K562 (cell line): ENCODE measurements at regions not wholly inside any gene's neighbourhood (a gene's known extent, or its start where the extent isn't known, plus 50 kb on each side); places are given as distances from the start of the nearest gene placed in this dataset.

ENCODE experiments used
- ATAC-seq: fragments of 200-7000 bp; cut with Tn5 transposase; 3 replicates; pipeline ENCODE4 v1.9.1; 2020; ENCODE audit warnings: moderate library complexity
- BruUV-seq: library from RNA; stranded (reverse); fragments of 400-500 nt; replicated peaks from 2 replicates; lab custom pipeline; 2021; lab: Mats Ljungman, UMichigan
- CTCF ChIA-PET: fragments of 300-600 bp; formaldehyde crosslinking; extraction: SDS; loops from one replicate; lab custom pipeline; 2021; ENCODE audit warnings: low intra/inter-chr PET ratio; lab: Yijun Ruan, JAX
- POLR2A ChIA-PET: fragments of 300-600, 350-650 bp; sonication (Branson Sonifier 250); formaldehyde crosslinking; extraction: SDS; loops from one replicate; lab custom pipeline; 2021; ENCODE audit warnings: antibody characterized with exemption, inconsistent platforms; lab: Yijun Ruan, JAX
- DNase-seq, 4 experiments: peaks; one replicate each; pipeline versions ENCODE4 v3.0.0 to v3.0.0-alpha.2; 2011 to 2018; ENCODE audit warnings: low spot score in 3 of 4, mixed read lengths in 3 of 4; ENCODE audit errors: extremely low read depth in 1 of 4
- FAIRE-seq: peaks from 2 replicates; lab custom pipeline; 2011; peaks lifted over from hg19 to GRCh38; lab: Jason Lieb, UNC
- H2AFZ ChIP-seq: 2 replicates; pipeline ENCODE4 v1.6.0; 2011; ENCODE audit warnings: low read depth, low read length, control low read depth, inconsistent platforms
- H3K27ac ChIP-seq: fragments of 200-600 bp; 3 replicates; pipeline ENCODE4 v1.8.0; 2011; ENCODE audit warnings: low read depth, mild to moderate bottlenecking, control low read depth, inconsistent platforms, low read length, moderate library complexity, mixed read lengths; ENCODE audit errors: extremely low read depth
- H3K27me3 ChIP-seq, 2 experiments: fragments of 300-600 bp in 1 of 2; 2 replicates in 1 of 2; 3 replicates in 1 of 2; pipeline versions ENCODE4 v1.6.0 to v1.8.0; 2011; ENCODE audit warnings: inconsistent platforms in 2 of 2, low read length in 2 of 2, mild to moderate bottlenecking in 1 of 2, mixed read lengths in 1 of 2, moderate library complexity in 1 of 2; ENCODE audit not compliant: control insufficient read depth in 2 of 2, insufficient read depth in 2 of 2
- H3K36me3 ChIP-seq: fragments of 300-600 bp; 3 replicates; pipeline ENCODE4 v1.8.0; 2011; ENCODE audit warnings: mild to moderate bottlenecking, low read length, inconsistent platforms; ENCODE audit not compliant: control insufficient read depth, insufficient read depth
- H3K4me1 ChIP-seq, 2 experiments: fragments of 200-600 bp in 1 of 2; replicated peaks in 1 of 2; 2 replicates in 1 of 2; 3 replicates in 1 of 2; pipeline versions ENCODE4 v1.5.1 to v1.8.0; 2011; ENCODE audit warnings: inconsistent platforms in 2 of 2, low read length in 2 of 2, mild to moderate bottlenecking in 1 of 2, mixed read lengths in 1 of 2, moderate library complexity in 1 of 2; ENCODE audit not compliant: control insufficient read depth in 2 of 2, insufficient read depth in 2 of 2
- H3K4me2 ChIP-seq: 2 replicates; pipeline ENCODE4 v1.6.1; 2011; ENCODE audit warnings: low read length, control low read depth, inconsistent platforms, mixed read lengths; ENCODE audit not compliant: insufficient read depth
- H3K4me3 ChIP-seq: fragments of 200-600 bp; sonication (generic), shearing (Covaris generic); 2 replicates; pipeline ENCODE4 v1.5.1; 2016; ENCODE audit warnings: control low read depth, inconsistent platforms
- H3K79me2 ChIP-seq: fragments of 200-600 bp; 3 replicates; pipeline ENCODE4 v1.8.0; 2011; ENCODE audit warnings: low read length, inconsistent platforms; ENCODE audit not compliant: control insufficient read depth, insufficient read depth
- H3K9ac ChIP-seq, 2 experiments: 2 replicates each; pipeline versions ENCODE4 v1.6.0 to v1.6.1; 2011; ENCODE audit warnings: low read depth in 2 of 2, low read length in 2 of 2, control low read depth in 1 of 2, inconsistent platforms in 1 of 2, mild to moderate bottlenecking in 1 of 2, mixed read lengths in 1 of 2; ENCODE audit not compliant: insufficient read depth in 1 of 2
- H3K9me1 ChIP-seq: one replicate; pipeline ENCODE4 v1.6.0; 2011; ENCODE audit warnings: inconsistent platforms, mild to moderate bottlenecking, low read length, moderate library complexity; ENCODE audit not compliant: control insufficient read depth, insufficient read depth
- H3K9me3 ChIP-seq: replicated peaks from 2 replicates; pipeline ENCODE4 v1.5.1; 2011; ENCODE audit warnings: low read depth, low read length, inconsistent platforms; ENCODE audit not compliant: control insufficient read depth, insufficient read depth
- H4K20me1 ChIP-seq: replicated peaks from 2 replicates; pipeline ENCODE4 v1.6.1; 2011; ENCODE audit warnings: low read length, inconsistent platforms, mixed read lengths; ENCODE audit not compliant: control insufficient read depth, insufficient read depth
- ARHGAP35 ChIP-seq: fragments of 450-650 bp; IDR thresholded peaks from 2 replicates; pipeline ENCODE4 v1.6.1; 2018; ENCODE audit not compliant: partially characterized antibody
- HEY1 ChIP-seq: fragments of 250-450 bp; sonication (Bioruptor Pico); IDR thresholded peaks from 2 replicates; pipeline ENCODE4 v1.5.0; 2020; ENCODE audit warnings: mild to moderate bottlenecking, moderate library complexity, borderline replicate concordance
- HLTF ChIP-seq: fragments of 450-650 bp; IDR thresholded peaks from 2 replicates; pipeline ENCODE4 v1.6.1; 2016
- KLF16 ChIP-seq: IDR thresholded peaks from 2 replicates; pipeline ENCODE4 v1.6.1; 2016; ENCODE audit warnings: antibody characterized with exemption
- NR1H2 ChIP-seq: sonication (generic); formaldehyde crosslinking; IDR thresholded peaks from 2 replicates; pipeline ENCODE4 v1.4.0; 2020; ENCODE audit warnings: mild to moderate bottlenecking, missing genetic modification reagents
- NUFIP1 ChIP-seq: fragments of 450-650 bp; IDR thresholded peaks from 2 replicates; pipeline ENCODE4 v1.6.1; 2018; ENCODE audit not compliant: partially characterized antibody
- PYGO2 ChIP-seq: fragments of 450-650 bp; IDR thresholded peaks from 2 replicates; pipeline ENCODE4 v1.6.1; 2016; ENCODE audit warnings: mild to moderate bottlenecking, missing genetic modification characterization, moderate library complexity, missing compliant biosample characterization
- RBM22 ChIP-seq: fragments of 200-400 bp; formaldehyde crosslinking; IDR thresholded peaks from 2 replicates; pipeline ENCODE4 v1.6.1; 2018; ENCODE audit warnings: low read length, low read depth; ENCODE audit not compliant: poor library complexity, severe bottlenecking
- TAF9B ChIP-seq: fragments of 450-650 bp; IDR thresholded peaks from 2 replicates; pipeline ENCODE4 v1.6.1; 2018; ENCODE audit warnings: mild to moderate bottlenecking; ENCODE audit not compliant: partially characterized antibody
- WGBS: fragments of 100-300 bp; shearing (Covaris generic); methylation state at CpG from one replicate; pipeline ENCODE4 v1.1.6; 2016; ENCODE audit warnings: low coverage, mixed read lengths; ENCODE audit not compliant: insufficient coverage; ENCODE audit errors: missing lambda C conversion rate; 5-methylcytosine and 5-hydroxymethylcytosine counted together
- in situ Hi-C: fragments of 300-500 bp; cut with MboI; formaldehyde crosslinking; loops from 4 replicates; pipeline ENCODE4 v1.15.0; 2018; ENCODE audit warnings: inconsistent platforms, mixed read lengths
- intact Hi-C: fragments of 100-400 bp; cut with micrococcal nuclease; formaldehyde crosslinking; loops from 2 replicates; pipeline ENCODE4 v1.14.2; 2022
- TF ChIP-seq, protein P1 (sequence below): sonication (generic); formaldehyde crosslinking; IDR thresholded peaks from 2 replicates; pipeline ENCODE4 v1.8.0; 2022; ENCODE audit warnings: mild to moderate bottlenecking, missing genetic modification reagents, borderline replicate concordance
- TF ChIP-seq, protein P2 (sequence below): IDR thresholded peaks from 2 replicates; pipeline ENCODE4 v1.6.1; 2016; ENCODE audit warnings: missing genetic modification characterization, missing compliant biosample characterization
- TF ChIP-seq, protein P3 (sequence below): fragments of 250-450 bp; sonication (Bioruptor Pico); IDR thresholded peaks from 2 replicates; pipeline ENCODE4 v1.5.1; 2021; ENCODE audit warnings: mild to moderate bottlenecking
- TF ChIP-seq, protein P4 (sequence below): fragments of 250-450 bp; sonication (Bioruptor Pico); IDR thresholded peaks from 2 replicates; pipeline ENCODE4 v1.9.0; 2021; ENCODE audit warnings: mild to moderate bottlenecking, inconsistent platforms

DNA sequence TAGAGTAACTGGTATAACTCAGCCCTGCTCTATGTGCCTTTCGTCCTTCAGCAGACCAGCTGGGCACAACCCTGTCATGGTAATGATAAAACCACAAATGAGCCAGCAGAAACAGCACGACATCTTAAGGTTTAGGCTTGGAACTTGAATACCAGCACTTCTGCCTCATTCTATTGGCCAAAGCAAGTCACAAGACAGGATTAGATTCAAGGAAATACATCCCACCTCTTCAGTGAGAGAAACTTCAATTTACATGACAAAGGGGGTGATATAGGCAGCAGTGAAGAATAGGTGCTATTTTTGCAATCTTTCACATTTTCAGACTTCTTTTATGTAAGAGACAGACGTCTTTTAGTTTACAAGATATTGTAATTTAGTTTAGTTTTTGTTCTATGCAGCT is 69.8 kb upstream of the SLC35F1 start:
- Histone ChIP-seq H3K27me3 (no peaks in the 10 kb centered on the region), H3K4me2 (no peak overlapping the region), H3K27ac (no peak overlapping the region), H3K4me3 (no peak overlapping the region), H2AFZ (no peak overlapping the region), H3K36me3 (no peaks in the 10 kb centered on the region), H3K9ac (no peak overlapping the region), H3K9me1 (no peaks in the 10 kb centered on the region), H4K20me1 (no peaks in the 10 kb centered on the region), H3K9me3 (no peaks in the 10 kb centered on the region; the same call in 1 of the 2 replicates), H3K79me2 (no peaks in the 10 kb centered on the region), H3K4me1 (no peaks in the 10 kb centered on the region)
- WGBS = 0% methylated on average over 3 of the region's 3 CpGs
- intact Hi-C loops = loop anchor here (10.0 kb wide), 1 partner anchor 392 kb away; no protein-coding TSS in a partner anchor
- in situ Hi-C loops = no loop called here
- FAIRE-seq = no peak
- CTCF ChIA-PET = no interaction called here
- POLR2A ChIA-PET = no interaction called here
- DNase-seq = no peak
- no TSS peak for BruUV-seq
- ATAC-seq = no peak
- TF ChIP-seq HLTF (no peak), ARHGAP35 (no peak), HEY1 (CRISPR knock-in tag) (no peak), PYGO2 (tag) (no peak), NR1H2 (CRISPR knock-in tag) (no peak), NUFIP1 (no peak), TAF9B (no peak), KLF16 (no peak), RBM22 (no peak)
- TF ChIP-seq, protein P1, sequence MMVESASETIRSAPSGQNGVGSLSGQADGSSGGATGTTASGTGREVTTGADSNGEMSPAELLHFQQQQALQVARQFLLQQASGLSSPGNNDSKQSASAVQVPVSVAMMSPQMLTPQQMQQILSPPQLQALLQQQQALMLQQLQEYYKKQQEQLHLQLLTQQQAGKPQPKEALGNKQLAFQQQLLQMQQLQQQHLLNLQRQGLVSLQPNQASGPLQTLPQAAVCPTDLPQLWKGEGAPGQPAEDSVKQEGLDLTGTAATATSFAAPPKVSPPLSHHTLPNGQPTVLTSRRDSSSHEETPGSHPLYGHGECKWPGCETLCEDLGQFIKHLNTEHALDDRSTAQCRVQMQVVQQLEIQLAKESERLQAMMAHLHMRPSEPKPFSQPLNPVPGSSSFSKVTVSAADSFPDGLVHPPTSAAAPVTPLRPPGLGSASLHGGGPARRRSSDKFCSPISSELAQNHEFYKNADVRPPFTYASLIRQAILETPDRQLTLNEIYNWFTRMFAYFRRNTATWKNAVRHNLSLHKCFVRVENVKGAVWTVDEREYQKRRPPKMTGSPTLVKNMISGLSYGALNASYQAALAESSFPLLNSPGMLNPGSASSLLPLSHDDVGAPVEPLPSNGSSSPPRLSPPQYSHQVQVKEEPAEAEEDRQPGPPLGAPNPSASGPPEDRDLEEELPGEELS = no peak
- TF ChIP-seq, protein P2, sequence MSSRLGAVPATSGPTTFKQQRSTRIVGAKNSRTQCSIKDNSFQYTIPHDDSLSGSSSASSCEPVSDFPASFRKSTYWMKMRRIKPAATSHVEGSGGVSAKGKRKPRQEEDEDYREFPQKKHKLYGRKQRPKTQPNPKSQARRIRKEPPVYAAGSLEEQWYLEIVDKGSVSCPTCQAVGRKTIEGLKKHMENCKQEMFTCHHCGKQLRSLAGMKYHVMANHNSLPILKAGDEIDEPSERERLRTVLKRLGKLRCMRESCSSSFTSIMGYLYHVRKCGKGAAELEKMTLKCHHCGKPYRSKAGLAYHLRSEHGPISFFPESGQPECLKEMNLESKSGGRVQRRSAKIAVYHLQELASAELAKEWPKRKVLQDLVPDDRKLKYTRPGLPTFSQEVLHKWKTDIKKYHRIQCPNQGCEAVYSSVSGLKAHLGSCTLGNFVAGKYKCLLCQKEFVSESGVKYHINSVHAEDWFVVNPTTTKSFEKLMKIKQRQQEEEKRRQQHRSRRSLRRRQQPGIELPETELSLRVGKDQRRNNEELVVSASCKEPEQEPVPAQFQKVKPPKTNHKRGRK (tag) = no peak
- TF ChIP-seq, protein P3, sequence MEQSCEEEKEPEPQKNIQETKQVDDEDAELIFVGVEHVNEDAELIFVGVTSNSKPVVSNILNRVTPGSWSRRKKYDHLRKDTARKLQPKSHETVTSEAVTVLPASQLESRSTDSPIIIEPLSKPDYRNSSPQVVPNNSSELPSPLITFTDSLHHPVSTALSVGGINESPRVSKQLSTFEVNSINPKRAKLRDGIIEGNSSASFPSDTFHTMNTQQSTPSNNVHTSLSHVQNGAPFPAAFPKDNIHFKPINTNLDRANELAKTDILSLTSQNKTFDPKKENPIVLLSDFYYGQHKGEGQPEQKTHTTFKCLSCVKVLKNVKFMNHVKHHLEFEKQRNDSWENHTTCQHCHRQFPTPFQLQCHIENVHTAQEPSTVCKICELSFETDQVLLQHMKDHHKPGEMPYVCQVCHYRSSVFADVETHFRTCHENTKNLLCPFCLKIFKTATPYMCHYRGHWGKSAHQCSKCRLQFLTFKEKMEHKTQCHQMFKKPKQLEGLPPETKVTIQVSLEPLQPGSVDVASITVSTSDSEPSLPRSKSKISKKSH = no peak
- TF ChIP-seq, protein P4, sequence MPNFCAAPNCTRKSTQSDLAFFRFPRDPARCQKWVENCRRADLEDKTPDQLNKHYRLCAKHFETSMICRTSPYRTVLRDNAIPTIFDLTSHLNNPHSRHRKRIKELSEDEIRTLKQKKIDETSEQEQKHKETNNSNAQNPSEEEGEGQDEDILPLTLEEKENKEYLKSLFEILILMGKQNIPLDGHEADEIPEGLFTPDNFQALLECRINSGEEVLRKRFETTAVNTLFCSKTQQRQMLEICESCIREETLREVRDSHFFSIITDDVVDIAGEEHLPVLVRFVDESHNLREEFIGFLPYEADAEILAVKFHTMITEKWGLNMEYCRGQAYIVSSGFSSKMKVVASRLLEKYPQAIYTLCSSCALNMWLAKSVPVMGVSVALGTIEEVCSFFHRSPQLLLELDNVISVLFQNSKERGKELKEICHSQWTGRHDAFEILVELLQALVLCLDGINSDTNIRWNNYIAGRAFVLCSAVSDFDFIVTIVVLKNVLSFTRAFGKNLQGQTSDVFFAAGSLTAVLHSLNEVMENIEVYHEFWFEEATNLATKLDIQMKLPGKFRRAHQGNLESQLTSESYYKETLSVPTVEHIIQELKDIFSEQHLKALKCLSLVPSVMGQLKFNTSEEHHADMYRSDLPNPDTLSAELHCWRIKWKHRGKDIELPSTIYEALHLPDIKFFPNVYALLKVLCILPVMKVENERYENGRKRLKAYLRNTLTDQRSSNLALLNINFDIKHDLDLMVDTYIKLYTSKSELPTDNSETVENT (CRISPR knock-in tag) = no peak
